SH-SY5Y (cell line): ENCODE measurements at regions not wholly inside any gene's neighbourhood (a gene's known extent, or its start where the extent isn't known, plus 50 kb on each side); places are given as distances from the start of the nearest gene placed in this dataset.

Source experiments
- GATA2 ChIP-seq: IDR thresholded peaks from 2 replicates; pipeline ENCODE4 v1.6.1; 2011; ENCODE audit warnings: mild to moderate bottlenecking, low read depth, low read length
- GATA3 ChIP-seq: IDR thresholded peaks from 2 replicates; pipeline ENCODE4 v1.6.1; 2011; ENCODE audit warnings: low read depth, mild to moderate bottlenecking, low read length, moderate library complexity

- TF ChIP-seq GATA3 (no peak), GATA2 (no peak)
Observed at GRCh38 chr3:42035816-42036482, 55.2 kb upstream of the TRAK1 start.
